ENCODE measurements at regions not wholly inside any gene's neighbourhood (a gene's known extent, or its start where the extent isn't known, plus 50 kb on each side); places are given as distances from the start of the nearest gene placed in this dataset.

GRCh38 chr15:81520480-81520879 is 146.5 kb upstream of the TMC3 start:
- Histone ChIP-seq H3K9me1 (ENCODE audit: control insufficient read depth, insufficient read depth, low read length) (no peaks in the 10 kb centered on the region), H3K79me2 (ENCODE audit: control insufficient read depth, insufficient read depth, low read length) (no peaks in the 10 kb centered on the region), H4K20me1 (replicated peaks; ENCODE audit: control insufficient read depth, insufficient read depth, low read length) (no peaks in the 10 kb centered on the region), H3K27ac (ENCODE audit: extremely low read depth, low read depth, low read length) (no peak overlapping the region), H2AFZ (ENCODE audit: low read depth, low read length) (no peak overlapping the region), H3K4me2 (ENCODE audit: insufficient read depth, low read length) (no peak overlapping the region), H3K4me1 (replicated peaks in 1 of 2; ENCODE audit: control insufficient read depth in 2 of 2, insufficient read depth in 2 of 2, low read length in 2 of 2) (no peaks in the 10 kb centered on the region), H3K36me3 (ENCODE audit: control insufficient read depth, insufficient read depth, low read length) (no peaks in the 10 kb centered on the region), H3K4me3 (no peak overlapping the region), H3K27me3 (ENCODE audit: control insufficient read depth in 2 of 2, insufficient read depth in 2 of 2, low read length in 2 of 2) (peaks cover 0 to 7% of the 10 kb centered on the region in 2 experiments; a peak in 3 of 5 replicates), H3K9me3 (replicated peaks; ENCODE audit: control insufficient read depth, insufficient read depth, low read depth, low read length) (no peaks in the 10 kb centered on the region), H3K9ac (ENCODE audit: insufficient read depth in 1 of 2, low read depth in 2 of 2, low read length in 2 of 2) (no peak overlapping the region)
- 10% methylated on average over 2 of the region's 2 CpGs for WGBS (ENCODE audit: insufficient coverage, low coverage, missing lambda C conversion rate)
- no peak for DNase-seq (ENCODE audit: extremely low read depth in 1 of 4, low spot score in 3 of 4)
- ChIA-PET POLR2A (no interaction called here), CTCF (ENCODE audit: low intra/inter-chr PET ratio) (no interaction called here)
- no TSS peak for BruUV-seq (replicated peaks)
- no peak for ATAC-seq
- no peak for FAIRE-seq
- peak; percentile 89 for TF ChIP-seq HNRNPK (IDR thresholded peaks at IDR 0.05; ENCODE audit: low read depth, low read length, poor library complexity, severe bottlenecking)
- TF ChIP-seq ZHX1 (conservative IDR thresholded peaks at IDR 0.05; ENCODE audit: low read length) = no peak
- no peak for TF ChIP-seq GATAD2B (IDR thresholded peaks at IDR 0.05; ENCODE audit: borderline replicate concordance)
- in situ Hi-C loops (cut with MboI) = no loop called here
- intact Hi-C loops (cut with micrococcal nuclease) = no loop called here

GRCh38 chr15:81516461-81516860 is 142.4 kb upstream of the TMC3 start:
- Histone ChIP-seq H3K4me3 (no peak overlapping the region), H3K27ac (ENCODE audit: extremely low read depth, low read depth, low read length) (no peak overlapping the region), H4K20me1 (replicated peaks; ENCODE audit: control insufficient read depth, insufficient read depth, low read length) (no peaks in the 10 kb centered on the region), H3K9me3 (replicated peaks; ENCODE audit: control insufficient read depth, insufficient read depth, low read depth, low read length) (no peaks in the 10 kb centered on the region), H3K9ac (ENCODE audit: insufficient read depth in 1 of 2, low read depth in 2 of 2, low read length in 2 of 2) (no peak overlapping the region), H3K4me1 (replicated peaks in 1 of 2; ENCODE audit: control insufficient read depth in 2 of 2, insufficient read depth in 2 of 2, low read length in 2 of 2) (no peaks in the 10 kb centered on the region), H3K36me3 (ENCODE audit: control insufficient read depth, insufficient read depth, low read length) (no peaks in the 10 kb centered on the region), H3K4me2 (ENCODE audit: insufficient read depth, low read length) (no peak overlapping the region), H3K27me3 (ENCODE audit: control insufficient read depth in 2 of 2, insufficient read depth in 2 of 2, low read length in 2 of 2) (no peaks in the 10 kb centered on the region; a peak in 2 of 5 replicates), H2AFZ (ENCODE audit: low read depth, low read length) (no peak overlapping the region), H3K79me2 (ENCODE audit: control insufficient read depth, insufficient read depth, low read length) (no peaks in the 10 kb centered on the region), H3K9me1 (ENCODE audit: control insufficient read depth, insufficient read depth, low read length) (no peaks in the 10 kb centered on the region)
- no peak for FAIRE-seq
- TF ChIP-seq HMGXB4 (CRISPR knock-in tag; IDR thresholded peaks at IDR 0.05) = no peak
- 0 out of 2 replicates have a peak, but pooled peaks have one; percentile 6 for TF ChIP-seq NFE2 (IDR thresholded peaks at IDR 0.05; ENCODE audit: low read depth)
- TF ChIP-seq FOSL1 (tag; conservative IDR thresholded peaks at IDR 0.05) = 0 out of 2 replicates have a peak, but pooled peaks have one; percentile 31
- TF ChIP-seq NFIC (IDR thresholded peaks at IDR 0.05) = 0 out of 2 replicates have a peak, but pooled peaks have one; percentile 9
- DNase-seq (ENCODE audit: extremely low read depth in 1 of 4, low spot score in 3 of 4) = no peak
- ChIA-PET POLR2A (interaction anchor here (0.7 kb wide), 1 partner anchor 562 kb away, joined by 3 read pairs; no protein-coding TSS in a partner anchor), CTCF (ENCODE audit: low intra/inter-chr PET ratio) (no interaction called here)
- in situ Hi-C loops (cut with MboI) (no loop called here), intact Hi-C loops (cut with micrococcal nuclease) (no loop called here)
- no peak for ATAC-seq
- no TSS peak for BruUV-seq (replicated peaks)
- 0% methylated on average over 2 of the region's 3 CpGs for WGBS (ENCODE audit: insufficient coverage, low coverage, missing lambda C conversion rate)
